Adrenal gland (tissue), 5 donors: ENCODE measurements at regions not wholly inside any gene's neighbourhood (a gene's known extent, or its start where the extent isn't known, plus 50 kb on each side); places are given as distances from the start of the nearest gene placed in this dataset.

Experiments
- CTCF ChIP-seq, 6 experiments: fragments of 450-650 bp in 4 of 6; fragments of 200-600 bp in 2 of 6; sonication (generic) in 1 of 6; IDR thresholded peaks; 1 replicate in 5 of 6; 2 replicates in 1 of 6; pipeline versions ENCODE4 v1.5.1 to v1.8.0; 2016 to 2021; ENCODE audit warnings: antibody characterized with exemption in 6 of 6, mild to moderate bottlenecking in 2 of 6, moderate library complexity in 1 of 6
- POLR2A ChIP-seq, 2 donors: fragments of 450-650 bp; IDR thresholded peaks; one replicate each; pipeline ENCODE4 v1.6.1; 2017; ENCODE audit warnings: antibody characterized with exemption in 2 of 2, mild to moderate bottlenecking in 2 of 2, moderate library complexity in 1 of 2
- donor health status: DM: no; HTN: no; CAD: no.

- TF ChIP-seq CTCF (IDR thresholded peaks at IDR 0.05) (no peak), POLR2A (IDR thresholded peaks at IDR 0.05) (no peak)
Measured at GRCh38 chr1:57845041-57845440, 421.2 kb upstream of the DAB1 start.
